HG03064 (cell line): ENCODE measurements at regions not wholly inside any gene's neighbourhood (a gene's known extent, or its start where the extent isn't known, plus 50 kb on each side); places are given as distances from the start of the nearest gene placed in this dataset.
"Not testable (repeated sequence)": the region's sequence is repeated elsewhere in the genome, so short reads cannot be mapped to it uniquely, and the experiment has no call there.

Experiments used
- ATAC-seq: cut with Tn5 transposase; IDR thresholded peaks from one replicate; pipeline ENCODE4 v1.9.1; 2021; ENCODE audit warnings: low read depth; ENCODE audit not compliant: unreplicated experiment

- peak; percentile 38 for ATAC-seq
Measured at GRCh38 chrX:120753413-120754251, 122.0 kb downstream of the CT47B1 start.

- no peak for ATAC-seq
Measured at GRCh38 chrX:120752431-120753082, 122.7 kb upstream of the C1GALT1C1 start.

- ATAC-seq: no peak
Measured at GRCh38 chrX:120751683-120752082, 121.8 kb upstream of the C1GALT1C1 start.

- ATAC-seq: no peak
Measured at GRCh38 chrX:120750381-120750780, 120.5 kb upstream of the C1GALT1C1 start.

- peak; percentile 56 for ATAC-seq
Measured at GRCh38 chrX:120749141-120749846, 119.4 kb upstream of the C1GALT1C1 start.

- ATAC-seq: no peak
Measured at GRCh38 chrX:120746153-120746552, 116.3 kb upstream of the C1GALT1C1 start.

GRCh38 chrX:120742946-120743665, 113.3 kb upstream of the C1GALT1C1 start:
- no peak for ATAC-seq

- no peak for ATAC-seq
Measured at GRCh38 chrX:120741452-120741851, 111.6 kb upstream of the C1GALT1C1 start.

GRCh38 chrX:120740072-120740471, 110.2 kb upstream of the C1GALT1C1 start:
- no peak for ATAC-seq

- ATAC-seq: no peak
Measured at GRCh38 chrX:120739300-120739699, 109.4 kb upstream of the C1GALT1C1 start.

GRCh38 chrX:120736989-120737388, 107.1 kb upstream of the C1GALT1C1 start:
- no peak for ATAC-seq

- ATAC-seq: no peak
Measured at GRCh38 chrX:120735966-120736365, 106.1 kb upstream of the C1GALT1C1 start.

GRCh38 chrX:120732879-120733278, 103.0 kb upstream of the C1GALT1C1 start:
- ATAC-seq: no peak

GRCh38 chrX:120732461-120732860, 102.6 kb upstream of the C1GALT1C1 start:
- ATAC-seq: no peak

- ATAC-seq: no peak
Measured at GRCh38 chrX:120731386-120731785, 101.5 kb upstream of the C1GALT1C1 start.

- not testable (repeated sequence) for ATAC-seq
Measured at GRCh38 chrX:120729506-120730255, 99.8 kb upstream of the C1GALT1C1 start.

GRCh38 chrX:120727911-120728310, 98.1 kb upstream of the C1GALT1C1 start:
- no peak for ATAC-seq

- no peak for ATAC-seq
Measured at GRCh38 chrX:120727452-120727851, 97.6 kb upstream of the C1GALT1C1 start.

- ATAC-seq: peak; percentile 98
Measured at GRCh38 chrX:120726294-120726693, 96.4 kb upstream of the C1GALT1C1 start.

GRCh38 chrX:120725874-120726273, 96.0 kb upstream of the C1GALT1C1 start:
- ATAC-seq: no peak
